ENCODE measurements at regions not wholly inside any gene's neighbourhood (a gene's known extent, or its start where the extent isn't known, plus 50 kb on each side); places are given as distances from the start of the nearest gene placed in this dataset.

DNA sequence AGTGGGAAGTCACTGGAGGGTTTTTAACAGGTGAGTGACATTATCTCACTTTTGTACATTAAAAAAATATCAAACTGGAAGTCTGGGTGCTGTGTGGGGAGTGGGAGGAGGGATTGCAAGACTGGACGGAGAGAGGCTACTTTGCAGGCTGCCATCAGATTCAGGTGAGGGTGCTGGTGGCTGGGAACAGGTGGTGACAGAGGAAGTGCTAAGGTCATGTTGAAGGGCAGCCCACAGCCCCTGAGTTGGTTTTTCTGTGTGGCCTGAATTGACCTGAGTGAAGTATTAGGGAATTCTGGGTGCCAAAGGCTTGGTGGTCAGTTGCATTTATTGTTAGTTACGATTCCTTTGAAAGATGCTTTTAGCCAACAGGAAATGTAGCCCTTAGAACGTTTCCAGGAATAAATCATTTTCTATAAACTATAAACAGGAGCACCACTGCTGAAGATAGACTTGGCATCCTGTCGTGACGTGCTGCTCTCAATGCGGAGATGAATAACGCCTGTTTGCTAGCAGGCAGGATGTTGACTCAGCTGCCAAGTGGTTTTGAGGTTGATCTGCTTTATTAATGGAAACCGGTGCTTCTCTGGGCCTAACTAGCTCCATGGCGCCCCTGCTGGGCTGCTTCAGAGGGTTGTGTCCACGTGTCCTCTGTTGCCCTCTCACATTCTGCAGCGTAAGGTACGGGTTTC lies 707.5 kb upstream of the TMEM132C start:
- TF ChIP-seq, protein P1, sequence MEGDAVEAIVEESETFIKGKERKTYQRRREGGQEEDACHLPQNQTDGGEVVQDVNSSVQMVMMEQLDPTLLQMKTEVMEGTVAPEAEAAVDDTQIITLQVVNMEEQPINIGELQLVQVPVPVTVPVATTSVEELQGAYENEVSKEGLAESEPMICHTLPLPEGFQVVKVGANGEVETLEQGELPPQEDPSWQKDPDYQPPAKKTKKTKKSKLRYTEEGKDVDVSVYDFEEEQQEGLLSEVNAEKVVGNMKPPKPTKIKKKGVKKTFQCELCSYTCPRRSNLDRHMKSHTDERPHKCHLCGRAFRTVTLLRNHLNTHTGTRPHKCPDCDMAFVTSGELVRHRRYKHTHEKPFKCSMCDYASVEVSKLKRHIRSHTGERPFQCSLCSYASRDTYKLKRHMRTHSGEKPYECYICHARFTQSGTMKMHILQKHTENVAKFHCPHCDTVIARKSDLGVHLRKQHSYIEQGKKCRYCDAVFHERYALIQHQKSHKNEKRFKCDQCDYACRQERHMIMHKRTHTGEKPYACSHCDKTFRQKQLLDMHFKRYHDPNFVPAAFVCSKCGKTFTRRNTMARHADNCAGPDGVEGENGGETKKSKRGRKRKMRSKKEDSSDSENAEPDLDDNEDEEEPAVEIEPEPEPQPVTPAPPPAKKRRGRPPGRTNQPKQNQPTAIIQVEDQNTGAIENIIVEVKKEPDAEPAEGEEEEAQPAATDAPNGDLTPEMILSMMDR (conservative IDR thresholded peaks at IDR 0.05; ENCODE audit: low read depth in 2 of 2) = peak; percentile 60 to 61
- TF ChIP-seq CREB1 (CRISPR knock-in tag; IDR thresholded peaks at IDR 0.05; ENCODE audit: low read depth) (no peak), EZH2 (IDR thresholded peaks at IDR 0.05; ENCODE audit: low read depth, unreplicated experiment) (no peak), POLR2AphosphoS5 (IDR thresholded peaks at IDR 0.05; ENCODE audit: low read depth) (no peak), EZH2phosphoT487 (IDR thresholded peaks at IDR 0.05; ENCODE audit: unreplicated experiment) (no peak), JUNB (IDR thresholded peaks at IDR 0.05; ENCODE audit: unreplicated experiment) (no peak), ZNF331 (CRISPR knock-in tag; IDR thresholded peaks at IDR 0.05; ENCODE audit: low read depth) (no peak)
- TF ChIP-seq, protein P2, sequence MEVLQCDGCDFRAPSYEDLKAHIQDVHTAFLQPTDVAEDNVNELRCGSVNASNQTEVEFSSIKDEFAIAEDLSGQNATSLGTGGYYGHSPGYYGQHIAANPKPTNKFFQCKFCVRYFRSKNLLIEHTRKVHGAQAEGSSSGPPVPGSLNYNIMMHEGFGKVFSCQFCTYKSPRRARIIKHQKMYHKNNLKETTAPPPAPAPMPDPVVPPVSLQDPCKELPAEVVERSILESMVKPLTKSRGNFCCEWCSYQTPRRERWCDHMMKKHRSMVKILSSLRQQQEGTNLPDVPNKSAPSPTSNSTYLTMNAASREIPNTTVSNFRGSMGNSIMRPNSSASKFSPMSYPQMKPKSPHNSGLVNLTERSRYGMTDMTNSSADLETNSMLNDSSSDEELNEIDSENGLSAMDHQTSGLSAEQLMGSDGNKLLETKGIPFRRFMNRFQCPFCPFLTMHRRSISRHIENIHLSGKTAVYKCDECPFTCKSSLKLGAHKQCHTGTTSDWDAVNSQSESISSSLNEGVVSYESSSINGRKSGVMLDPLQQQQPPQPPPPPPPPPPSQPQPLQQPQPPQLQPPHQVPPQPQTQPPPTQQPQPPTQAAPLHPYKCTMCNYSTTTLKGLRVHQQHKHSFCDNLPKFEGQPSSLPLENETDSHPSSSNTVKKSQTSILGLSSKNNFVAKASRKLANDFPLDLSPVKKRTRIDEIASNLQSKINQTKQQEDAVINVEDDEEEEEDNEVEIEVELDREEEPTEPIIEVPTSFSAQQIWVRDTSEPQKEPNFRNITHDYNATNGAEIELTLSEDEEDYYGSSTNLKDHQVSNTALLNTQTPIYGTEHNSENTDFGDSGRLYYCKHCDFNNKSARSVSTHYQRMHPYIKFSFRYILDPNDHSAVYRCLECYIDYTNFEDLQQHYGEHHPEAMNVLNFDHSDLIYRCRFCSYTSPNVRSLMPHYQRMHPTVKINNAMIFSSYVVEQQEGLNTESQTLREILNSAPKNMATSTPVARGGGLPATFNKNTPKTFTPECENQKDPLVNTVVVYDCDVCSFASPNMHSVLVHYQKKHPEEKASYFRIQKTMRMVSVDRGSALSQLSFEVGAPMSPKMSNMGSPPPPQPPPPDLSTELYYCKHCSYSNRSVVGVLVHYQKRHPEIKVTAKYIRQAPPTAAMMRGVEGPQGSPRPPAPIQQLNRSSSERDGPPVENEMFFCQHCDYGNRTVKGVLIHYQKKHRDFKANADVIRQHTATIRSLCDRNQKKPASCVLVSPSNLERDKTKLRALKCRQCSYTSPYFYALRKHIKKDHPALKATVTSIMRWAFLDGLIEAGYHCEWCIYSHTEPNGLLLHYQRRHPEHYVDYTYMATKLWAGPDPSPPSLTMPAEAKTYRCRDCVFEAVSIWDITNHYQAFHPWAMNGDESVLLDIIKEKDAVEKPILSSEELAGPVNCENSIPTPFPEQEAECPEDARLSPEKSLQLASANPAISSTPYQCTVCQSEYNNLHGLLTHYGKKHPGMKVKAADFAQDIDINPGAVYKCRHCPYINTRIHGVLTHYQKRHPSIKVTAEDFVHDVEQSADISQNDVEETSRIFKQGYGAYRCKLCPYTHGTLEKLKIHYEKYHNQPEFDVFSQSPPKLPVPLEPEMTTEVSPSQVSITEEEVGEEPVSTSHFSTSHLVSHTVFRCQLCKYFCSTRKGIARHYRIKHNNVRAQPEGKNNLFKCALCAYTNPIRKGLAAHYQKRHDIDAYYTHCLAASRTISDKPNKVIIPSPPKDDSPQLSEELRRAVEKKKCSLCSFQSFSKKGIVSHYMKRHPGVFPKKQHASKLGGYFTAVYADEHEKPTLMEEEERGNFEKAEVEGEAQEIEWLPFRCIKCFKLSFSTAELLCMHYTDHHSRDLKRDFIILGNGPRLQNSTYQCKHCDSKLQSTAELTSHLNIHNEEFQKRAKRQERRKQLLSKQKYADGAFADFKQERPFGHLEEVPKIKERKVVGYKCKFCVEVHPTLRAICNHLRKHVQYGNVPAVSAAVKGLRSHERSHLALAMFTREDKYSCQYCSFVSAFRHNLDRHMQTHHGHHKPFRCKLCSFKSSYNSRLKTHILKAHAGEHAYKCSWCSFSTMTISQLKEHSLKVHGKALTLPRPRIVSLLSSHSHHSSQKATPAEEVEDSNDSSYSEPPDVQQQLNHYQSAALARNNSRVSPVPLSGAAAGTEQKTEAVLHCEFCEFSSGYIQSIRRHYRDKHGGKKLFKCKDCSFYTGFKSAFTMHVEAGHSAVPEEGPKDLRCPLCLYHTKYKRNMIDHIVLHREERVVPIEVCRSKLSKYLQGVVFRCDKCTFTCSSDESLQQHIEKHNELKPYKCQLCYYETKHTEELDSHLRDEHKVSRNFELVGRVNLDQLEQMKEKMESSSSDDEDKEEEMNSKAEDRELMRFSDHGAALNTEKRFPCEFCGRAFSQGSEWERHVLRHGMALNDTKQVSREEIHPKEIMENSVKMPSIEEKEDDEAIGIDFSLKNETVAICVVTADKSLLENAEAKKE (CRISPR knock-in tag; IDR thresholded peaks at IDR 0.05) = no peak
- TF ChIP-seq, protein P3, sequence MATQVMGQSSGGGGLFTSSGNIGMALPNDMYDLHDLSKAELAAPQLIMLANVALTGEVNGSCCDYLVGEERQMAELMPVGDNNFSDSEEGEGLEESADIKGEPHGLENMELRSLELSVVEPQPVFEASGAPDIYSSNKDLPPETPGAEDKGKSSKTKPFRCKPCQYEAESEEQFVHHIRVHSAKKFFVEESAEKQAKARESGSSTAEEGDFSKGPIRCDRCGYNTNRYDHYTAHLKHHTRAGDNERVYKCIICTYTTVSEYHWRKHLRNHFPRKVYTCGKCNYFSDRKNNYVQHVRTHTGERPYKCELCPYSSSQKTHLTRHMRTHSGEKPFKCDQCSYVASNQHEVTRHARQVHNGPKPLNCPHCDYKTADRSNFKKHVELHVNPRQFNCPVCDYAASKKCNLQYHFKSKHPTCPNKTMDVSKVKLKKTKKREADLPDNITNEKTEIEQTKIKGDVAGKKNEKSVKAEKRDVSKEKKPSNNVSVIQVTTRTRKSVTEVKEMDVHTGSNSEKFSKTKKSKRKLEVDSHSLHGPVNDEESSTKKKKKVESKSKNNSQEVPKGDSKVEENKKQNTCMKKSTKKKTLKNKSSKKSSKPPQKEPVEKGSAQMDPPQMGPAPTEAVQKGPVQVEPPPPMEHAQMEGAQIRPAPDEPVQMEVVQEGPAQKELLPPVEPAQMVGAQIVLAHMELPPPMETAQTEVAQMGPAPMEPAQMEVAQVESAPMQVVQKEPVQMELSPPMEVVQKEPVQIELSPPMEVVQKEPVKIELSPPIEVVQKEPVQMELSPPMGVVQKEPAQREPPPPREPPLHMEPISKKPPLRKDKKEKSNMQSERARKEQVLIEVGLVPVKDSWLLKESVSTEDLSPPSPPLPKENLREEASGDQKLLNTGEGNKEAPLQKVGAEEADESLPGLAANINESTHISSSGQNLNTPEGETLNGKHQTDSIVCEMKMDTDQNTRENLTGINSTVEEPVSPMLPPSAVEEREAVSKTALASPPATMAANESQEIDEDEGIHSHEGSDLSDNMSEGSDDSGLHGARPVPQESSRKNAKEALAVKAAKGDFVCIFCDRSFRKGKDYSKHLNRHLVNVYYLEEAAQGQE (IDR thresholded peaks at IDR 0.05; ENCODE audit: unreplicated experiment) = no peak
- TF ChIP-seq, protein P4, sequence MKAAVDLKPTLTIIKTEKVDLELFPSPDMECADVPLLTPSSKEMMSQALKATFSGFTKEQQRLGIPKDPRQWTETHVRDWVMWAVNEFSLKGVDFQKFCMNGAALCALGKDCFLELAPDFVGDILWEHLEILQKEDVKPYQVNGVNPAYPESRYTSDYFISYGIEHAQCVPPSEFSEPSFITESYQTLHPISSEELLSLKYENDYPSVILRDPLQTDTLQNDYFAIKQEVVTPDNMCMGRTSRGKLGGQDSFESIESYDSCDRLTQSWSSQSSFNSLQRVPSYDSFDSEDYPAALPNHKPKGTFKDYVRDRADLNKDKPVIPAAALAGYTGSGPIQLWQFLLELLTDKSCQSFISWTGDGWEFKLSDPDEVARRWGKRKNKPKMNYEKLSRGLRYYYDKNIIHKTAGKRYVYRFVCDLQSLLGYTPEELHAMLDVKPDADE (IDR thresholded peaks at IDR 0.05) = no peak
